Smooth muscle cell (in vitro differentiated cells): ENCODE measurements at regions not wholly inside any gene's neighbourhood (a gene's known extent, or its start where the extent isn't known, plus 50 kb on each side); places are given as distances from the start of the nearest gene placed in this dataset.

ENCODE experiments used
- DNase-seq: peaks from one replicate; lab custom pipeline; 2025; ENCODE audit not compliant: unreplicated experiment; lab: John Stamatoyannopoulos, UW
- H2AFZ ChIP-seq: fragments of 200-600 bp; sonication (generic); 2 replicates; pipeline ENCODE4 v1.6.0; 2016; ENCODE audit warnings: antibody characterized with exemption, low read depth, mild to moderate bottlenecking
- H3F3A ChIP-seq: fragments of 200-600 bp; sonication (generic); 2 replicates; pipeline ENCODE4 v1.6.0; 2017; ENCODE audit warnings: antibody characterized with exemption, low read depth
- H3K27ac ChIP-seq: fragments of 200-600 bp; sonication (generic); 2 replicates; pipeline ENCODE4 v1.5.1; 2016; ENCODE audit warnings: low read depth, mild to moderate bottlenecking
- H3K27me3 ChIP-seq: fragments of 200-600 bp; sonication (generic); 2 replicates; pipeline ENCODE4 v1.6.1; 2016; ENCODE audit warnings: low read depth, mild to moderate bottlenecking
- H3K36me3 ChIP-seq: fragments of 200-600 bp; sonication (generic); 2 replicates; pipeline ENCODE4 v1.5.1; 2016; ENCODE audit warnings: low read depth
- H3K4me1 ChIP-seq: fragments of 200-600 bp; sonication (generic); 2 replicates; pipeline ENCODE4 v1.5.1; 2016; ENCODE audit warnings: low read depth
- H3K4me2 ChIP-seq: fragments of 200-600 bp; sonication (generic); 2 replicates; pipeline ENCODE4 v1.6.0; 2016; ENCODE audit warnings: mild to moderate bottlenecking
- H3K4me3 ChIP-seq: fragments of 200-600 bp; sonication (generic); 2 replicates; pipeline ENCODE4 v1.5.1; 2016; ENCODE audit warnings: mild to moderate bottlenecking
- H3K79me2 ChIP-seq: fragments of 200-600 bp; sonication (generic); 2 replicates; pipeline ENCODE4 v1.6.0; 2016; ENCODE audit warnings: low read depth, mild to moderate bottlenecking
- H3K9ac ChIP-seq: fragments of 200-600 bp; sonication (generic); 2 replicates; pipeline ENCODE4 v1.6.0; 2016; ENCODE audit warnings: low read depth
- H3K9me3 ChIP-seq: fragments of 200-600 bp; sonication (generic); replicated peaks from 2 replicates; pipeline ENCODE4 v1.5.1; 2016; ENCODE audit warnings: low read depth
- H4K20me1 ChIP-seq: fragments of 200-600 bp; sonication (generic); 2 replicates; pipeline ENCODE4 v1.6.0; 2016; ENCODE audit warnings: low read depth
- CTCF ChIP-seq: fragments of 200-600 bp; sonication (generic); IDR thresholded peaks from 2 replicates; pipeline ENCODE4 v1.5.1; 2017; ENCODE audit warnings: borderline replicate concordance, mild to moderate bottlenecking, antibody characterized with exemption; ENCODE audit not compliant: insufficient read depth, poor library complexity, severe bottlenecking
- WGBS: methylation state at CpG from one replicate; pipeline ENCODE4 v1.1.7; 2016; ENCODE audit warnings: low lambda C conversion rate; 5-methylcytosine and 5-hydroxymethylcytosine counted together

- Histone ChIP-seq H4K20me1 (no peaks in the 10 kb centered on the region), H3K27ac (no peak overlapping the region), H3K4me1 (no peaks in the 10 kb centered on the region), H3K9me3 (no peaks in the 10 kb centered on the region), H3K79me2 (no peaks in the 10 kb centered on the region), H3K9ac (no peak overlapping the region), H3K4me3 (no peak overlapping the region), H3K27me3 (peaks cover 14% of the 10 kb centered on the region), H3K36me3 (no peaks in the 10 kb centered on the region), H3F3A (no peaks in the 10 kb centered on the region), H2AFZ (no peak overlapping the region), H3K4me2 (no peak overlapping the region)
- DNase-seq, result no peak
- 81% methylated on average over 3 of the region's 3 CpGs for WGBS
- TF ChIP-seq CTCF, result no peak
Measured at GRCh38 chr6:142651384-142651783, 293.6 kb downstream of the HIVEP2 start.

GRCh38 chr6:142653710-142654420, 291.1 kb downstream of the HIVEP2 start:
- no peak overlapping the region for H3K4me2 ChIP-seq
- peaks cover 3% of the 10 kb centered on the region for H3K27me3 ChIP-seq
- H3K79me2 ChIP-seq, result no peaks in the 10 kb centered on the region
- no peak overlapping the region for H3K9ac ChIP-seq
- no peaks in the 10 kb centered on the region for H3K36me3 ChIP-seq
- 84% methylated on average over 5 of the region's 5 CpGs for WGBS
- H3K4me1 ChIP-seq, result no peaks in the 10 kb centered on the region
- no peak for DNase-seq
- no peaks in the 10 kb centered on the region for H4K20me1 ChIP-seq
- H3K9me3 ChIP-seq, result no peaks in the 10 kb centered on the region
- H3F3A ChIP-seq, result no peaks in the 10 kb centered on the region
- no peak overlapping the region for H3K27ac ChIP-seq
- no peak overlapping the region for H2AFZ ChIP-seq
- H3K4me3 ChIP-seq, result no peak overlapping the region
- TF ChIP-seq CTCF, result no peak

GRCh38 chr6:142659661-142660060, 285.3 kb downstream of the HIVEP2 start:
- TF ChIP-seq CTCF, result no peak
- H3K4me3 ChIP-seq, result no peak overlapping the region

GRCh38 chr6:142665393-142665792, 279.6 kb downstream of the HIVEP2 start:
- Histone ChIP-seq H3F3A (no peaks in the 10 kb centered on the region), H3K4me1 (no peaks in the 10 kb centered on the region), H4K20me1 (no peaks in the 10 kb centered on the region), H3K4me3 (no peak overlapping the region), H3K27me3 (no peaks in the 10 kb centered on the region), H3K4me2 (no peak overlapping the region), H3K27ac (no peak overlapping the region), H3K36me3 (no peaks in the 10 kb centered on the region), H2AFZ (no peak overlapping the region), H3K79me2 (no peaks in the 10 kb centered on the region), H3K9me3 (peaks cover 4% of the 10 kb centered on the region), H3K9ac (no peak overlapping the region)
- WGBS, result 92% methylated on average over 2 of the region's 2 CpGs
- no peak for DNase-seq
- no peak for TF ChIP-seq CTCF

More at GRCh38 chr6:142659661-142660060, 285.3 kb downstream of the HIVEP2 start:
- no peaks in the 10 kb centered on the region for H3K27me3 ChIP-seq
- WGBS, result 81% methylated on average over 2 of the region's 2 CpGs
- no peaks in the 10 kb centered on the region for H3K79me2 ChIP-seq
- H4K20me1 ChIP-seq, result no peaks in the 10 kb centered on the region
- no peak overlapping the region for H3K4me2 ChIP-seq
- no peak for DNase-seq
- no peaks in the 10 kb centered on the region for H3K36me3 ChIP-seq
- H3K27ac ChIP-seq, result no peak overlapping the region
- H3K9me3 ChIP-seq, result peaks cover 4% of the 10 kb centered on the region
- no peak overlapping the region for H3K9ac ChIP-seq
- H2AFZ ChIP-seq, result no peak overlapping the region
- H3F3A ChIP-seq, result no peaks in the 10 kb centered on the region
- no peaks in the 10 kb centered on the region for H3K4me1 ChIP-seq
